ENCODE measurements at regions not wholly inside any gene's neighbourhood (a gene's known extent, or its start where the extent isn't known, plus 50 kb on each side); places are given as distances from the start of the nearest gene placed in this dataset.

- H3K27me3 Mint-ChIP-seq: peaks cover 17 to 34% of the 10 kb centered on the region in 2 donors
- no peak overlapping the region for H3K27ac ChIP-seq (ENCODE audit: low read length)
- no peaks in the 10 kb centered on the region for H3K36me3 ChIP-seq (ENCODE audit: control insufficient read depth in 2 of 2, extremely low read depth in 1 of 2, insufficient read depth in 1 of 2, low read length in 1 of 2)
- H3K4me1 ChIP-seq (ENCODE audit: control insufficient read depth in 1 of 2, extremely low read depth in 1 of 2, insufficient read depth in 2 of 2, low read length in 2 of 2): no peaks in the 10 kb centered on the region
- no peaks in the 10 kb centered on the region for H3K9me3 Mint-ChIP-seq
- H3K36me3 Mint-ChIP-seq: no peaks in the 10 kb centered on the region
- DNase-seq: no peak
- no peak overlapping the region for H3K27ac Mint-ChIP-seq
- 71% methylated on average over 1 of the region's 3 CpGs for WGBS (ENCODE audit: insufficient coverage)
- POLR2A ChIA-PET: no interaction called here
- CTCF ChIA-PET: no interaction called here
- H3K4me3 ChIP-seq (ENCODE audit: control insufficient read depth in 1 of 2, extremely low read depth in 1 of 2, low read length in 1 of 2): no peak overlapping the region
- no peak for ATAC-seq (replicated peaks in 1 of 4)
- H3K9me3 ChIP-seq: no peaks in the 10 kb centered on the region
- no peak overlapping the region for H3K4me3 Mint-ChIP-seq
- no peaks in the 10 kb centered on the region for H3K4me1 Mint-ChIP-seq
- H3K27me3 ChIP-seq (replicated peaks in 1 of 2; ENCODE audit: control insufficient read depth in 2 of 2, extremely low read depth in 1 of 2, insufficient read depth in 2 of 2, low read length in 1 of 2): no peaks in the 10 kb centered on the region
These were observed 56.0 kb downstream of the BOD1L2 start for GRCh38 chr18:57202881-57203280.

- Mint-ChIP-seq H3K27ac (no peak overlapping the region), H3K9me3 (no peaks in the 10 kb centered on the region), H3K4me3 (no peak overlapping the region), H3K27me3 (peaks cover 22 to 37% of the 10 kb centered on the region in 2 donors), H3K4me1 (peaks cover 7 to 13% (median 8%) of the 10 kb centered on the region in 3 donors), H3K36me3 (no peaks in the 10 kb centered on the region)
- POLR2A ChIA-PET: no interaction called here
- CTCF ChIA-PET: no interaction called here
- H3K27me3 ChIP-seq (replicated peaks in 1 of 2; ENCODE audit: control insufficient read depth in 2 of 2, extremely low read depth in 1 of 2, insufficient read depth in 2 of 2, low read length in 1 of 2): peaks cover 0 to 16% of the 10 kb centered on the region in 2 experiments
- ATAC-seq (replicated peaks in 1 of 4): no peak
- WGBS (ENCODE audit: insufficient coverage): no CpG with 5 or more reads among the region's 4 CpGs
- H3K4me1 ChIP-seq (ENCODE audit: control insufficient read depth in 1 of 2, extremely low read depth in 1 of 2, insufficient read depth in 2 of 2, low read length in 2 of 2): peaks cover 0 to 6% of the 10 kb centered on the region in 2 experiments
- no peak overlapping the region for H3K27ac ChIP-seq (ENCODE audit: low read length)
- H3K9me3 ChIP-seq: no peaks in the 10 kb centered on the region
- no peak for DNase-seq
- no peak overlapping the region for H3K4me3 ChIP-seq (ENCODE audit: control insufficient read depth in 1 of 2, extremely low read depth in 1 of 2, low read length in 1 of 2)
- H3K36me3 ChIP-seq (ENCODE audit: control insufficient read depth in 2 of 2, extremely low read depth in 1 of 2, insufficient read depth in 1 of 2, low read length in 1 of 2): no peaks in the 10 kb centered on the region
These were observed 58.8 kb downstream of the BOD1L2 start for GRCh38 chr18:57205641-57206040.

- H3K4me1 Mint-ChIP-seq: peaks cover 7 to 13% (median 8%) of the 10 kb centered on the region in 3 donors
- Histone ChIP-seq H3K27ac (ENCODE audit: low read length) (no peak overlapping the region), H3K4me3 (ENCODE audit: control insufficient read depth in 1 of 2, extremely low read depth in 1 of 2, low read length in 1 of 2) (no peak overlapping the region), H3K27me3 (replicated peaks in 1 of 2; ENCODE audit: control insufficient read depth in 2 of 2, extremely low read depth in 1 of 2, insufficient read depth in 2 of 2, low read length in 1 of 2) (peaks cover 0 to 19% of the 10 kb centered on the region in 2 experiments), H3K36me3 (ENCODE audit: control insufficient read depth in 2 of 2, extremely low read depth in 1 of 2, insufficient read depth in 1 of 2, low read length in 1 of 2) (no peaks in the 10 kb centered on the region), H3K9me3 (no peaks in the 10 kb centered on the region), H3K4me1 (ENCODE audit: control insufficient read depth in 1 of 2, extremely low read depth in 1 of 2, insufficient read depth in 2 of 2, low read length in 2 of 2) (peaks cover 0 to 6% of the 10 kb centered on the region in 2 experiments)
- whole genome bisulfite sequencing (ENCODE audit: insufficient coverage): no CpG with 5 or more reads among the region's 6 CpGs
- no peaks in the 10 kb centered on the region for H3K36me3 Mint-ChIP-seq
- no peaks in the 10 kb centered on the region for H3K9me3 Mint-ChIP-seq
- no peak overlapping the region for H3K4me3 Mint-ChIP-seq
- no peak for DNase-seq
- H3K27ac Mint-ChIP-seq: no peak overlapping the region
- ChIA-PET CTCF (no interaction called here), POLR2A (no interaction called here)
- H3K27me3 Mint-ChIP-seq: peaks cover 27 to 46% of the 10 kb centered on the region in 2 donors
- ATAC-seq (replicated peaks in 1 of 4): no peak
These were observed 60.4 kb downstream of the BOD1L2 start for GRCh38 chr18:57207124-57207916.

GRCh38 chr18:57208047-57208446 lies 61.2 kb downstream of the BOD1L2 start:
- H3K4me1 Mint-ChIP-seq: peaks cover 7 to 13% (median 8%) of the 10 kb centered on the region in 3 donors
- no peak overlapping the region for H3K4me3 Mint-ChIP-seq
- peaks cover 0 to 6% of the 10 kb centered on the region in 2 experiments for H3K4me1 ChIP-seq (ENCODE audit: control insufficient read depth in 1 of 2, extremely low read depth in 1 of 2, insufficient read depth in 2 of 2, low read length in 2 of 2)
- POLR2A ChIA-PET: no interaction called here
- no peaks in the 10 kb centered on the region for H3K9me3 Mint-ChIP-seq
- 74% methylated on average over 7 of the region's 7 CpGs for WGBS (ENCODE audit: insufficient coverage)
- H3K4me3 ChIP-seq (ENCODE audit: control insufficient read depth in 1 of 2, extremely low read depth in 1 of 2, low read length in 1 of 2): no peak overlapping the region
- CTCF ChIA-PET: no interaction called here
- H3K27me3 ChIP-seq (replicated peaks in 1 of 2; ENCODE audit: control insufficient read depth in 2 of 2, extremely low read depth in 1 of 2, insufficient read depth in 2 of 2, low read length in 1 of 2): peaks cover 0 to 19% of the 10 kb centered on the region in 2 experiments
- H3K27ac ChIP-seq (ENCODE audit: low read length): no peak overlapping the region
- peaks cover 27 to 47% of the 10 kb centered on the region in 2 donors for H3K27me3 Mint-ChIP-seq
- ATAC-seq (replicated peaks in 1 of 4) (no peak), DNase-seq (no peak)
- no peak overlapping the region for H3K27ac Mint-ChIP-seq
- no peaks in the 10 kb centered on the region for H3K36me3 Mint-ChIP-seq
- no peaks in the 10 kb centered on the region for H3K36me3 ChIP-seq (ENCODE audit: control insufficient read depth in 2 of 2, extremely low read depth in 1 of 2, insufficient read depth in 1 of 2, low read length in 1 of 2)
- no peaks in the 10 kb centered on the region for H3K9me3 ChIP-seq

- Mint-ChIP-seq H3K4me3 (peak overlapping the region in 2 of 3 donors; percentile 42 to 61), H3K27ac (no peak overlapping the region), H3K27me3 (peaks cover 27 to 50% of the 10 kb centered on the region in 2 donors), H3K9me3 (no peaks in the 10 kb centered on the region), H3K36me3 (no peaks in the 10 kb centered on the region), H3K4me1 (peaks cover 7 to 13% (median 8%) of the 10 kb centered on the region in 3 donors)
- ChIA-PET POLR2A (no interaction called here), CTCF (no interaction called here)
- Histone ChIP-seq H3K4me1 (ENCODE audit: control insufficient read depth in 1 of 2, extremely low read depth in 1 of 2, insufficient read depth in 2 of 2, low read length in 2 of 2) (peaks cover 0 to 6% of the 10 kb centered on the region in 2 experiments), H3K36me3 (ENCODE audit: control insufficient read depth in 2 of 2, extremely low read depth in 1 of 2, insufficient read depth in 1 of 2, low read length in 1 of 2) (no peaks in the 10 kb centered on the region), H3K27me3 (replicated peaks in 1 of 2; ENCODE audit: control insufficient read depth in 2 of 2, extremely low read depth in 1 of 2, insufficient read depth in 2 of 2, low read length in 1 of 2) (peaks cover 0 to 19% of the 10 kb centered on the region in 2 experiments), H3K4me3 (ENCODE audit: control insufficient read depth in 1 of 2, extremely low read depth in 1 of 2, low read length in 1 of 2) (no peak overlapping the region), H3K9me3 (no peaks in the 10 kb centered on the region), H3K27ac (ENCODE audit: low read length) (no peak overlapping the region)
- DNase-seq: no peak
- no peak for ATAC-seq (replicated peaks in 1 of 4)
- WGBS (ENCODE audit: insufficient coverage): 8% methylated on average over 2 of the region's 10 CpGs
These were observed 62.8 kb downstream of the BOD1L2 start for GRCh38 chr18:57209713-57210106.

GRCh38 chr18:57210107-57210715 lies 63.3 kb downstream of the BOD1L2 start:
- peaks cover 26 to 49% of the 10 kb centered on the region in 2 donors for H3K27me3 Mint-ChIP-seq
- H3K4me3 Mint-ChIP-seq: peak overlapping the region in 2 of 3 donors; percentile 42 to 61
- CTCF ChIA-PET: no interaction called here
- Histone ChIP-seq H3K4me3 (ENCODE audit: control insufficient read depth in 1 of 2, extremely low read depth in 1 of 2, low read length in 1 of 2) (no peak overlapping the region), H3K36me3 (ENCODE audit: control insufficient read depth in 2 of 2, extremely low read depth in 1 of 2, insufficient read depth in 1 of 2, low read length in 1 of 2) (no peaks in the 10 kb centered on the region), H3K27me3 (replicated peaks in 1 of 2; ENCODE audit: control insufficient read depth in 2 of 2, extremely low read depth in 1 of 2, insufficient read depth in 2 of 2, low read length in 1 of 2) (peaks cover 0 to 19% of the 10 kb centered on the region in 2 experiments), H3K9me3 (no peaks in the 10 kb centered on the region), H3K4me1 (ENCODE audit: control insufficient read depth in 1 of 2, extremely low read depth in 1 of 2, insufficient read depth in 2 of 2, low read length in 2 of 2) (peaks cover 0 to 6% of the 10 kb centered on the region in 2 experiments), H3K27ac (ENCODE audit: low read length) (no peak overlapping the region)
- H3K4me1 Mint-ChIP-seq: peaks cover 7 to 13% (median 8%) of the 10 kb centered on the region in 3 donors
- no peaks in the 10 kb centered on the region for H3K9me3 Mint-ChIP-seq
- no peak for ATAC-seq (replicated peaks in 1 of 4)
- POLR2A ChIA-PET: no interaction called here
- no peaks in the 10 kb centered on the region for H3K36me3 Mint-ChIP-seq
- no peak overlapping the region for H3K27ac Mint-ChIP-seq
- WGBS (ENCODE audit: insufficient coverage): 36% methylated on average over 3 of the region's 11 CpGs
- no peak for DNase-seq
